Keratinocyte (primary cell): ENCODE measurements at regions not wholly inside any gene's neighbourhood (a gene's known extent, or its start where the extent isn't known, plus 50 kb on each side); places are given as distances from the start of the nearest gene placed in this dataset.

ENCODE experiments used
- CTCF ChIP-seq, 3 experiments: IDR thresholded peaks in 1 of 3; conservative IDR thresholded peaks in 1 of 3; optimal IDR thresholded peaks in 1 of 3; 2 replicates in 2 of 3; 3 replicates in 1 of 3; pipeline versions ENCODE3 to v1.5.1; 2011; ENCODE audit warnings: low read length in 3 of 3, mild to moderate bottlenecking in 3 of 3, moderate library complexity in 2 of 3, control low read depth in 1 of 3, inconsistent platforms in 1 of 3; ENCODE audit not compliant: insufficient read depth in 2 of 3; ENCODE audit errors: extremely low read depth in 1 of 3
- EZH2 ChIP-seq: IDR thresholded peaks from one replicate; pipeline ENCODE4 v1.6.1; 2012; ENCODE audit warnings: inconsistent platforms, mild to moderate bottlenecking, low read length, moderate library complexity

- TF ChIP-seq CTCF (optimal IDR thresholded peaks at IDR 0.05 in 1 of 3, IDR thresholded peaks at IDR 0.05 in 1 of 3, conservative IDR thresholded peaks at IDR 0.05 in 1 of 3; ENCODE audit: extremely low read depth in 1 of 3, insufficient read depth in 2 of 3, low read length in 3 of 3) (no peak), EZH2 (no peak)
Observed at GRCh38 chr2:151056870-151057269, 204.8 kb downstream of the RBM43 start.
